ENCODE measurements at regions not wholly inside any gene's neighbourhood (a gene's known extent, or its start where the extent isn't known, plus 50 kb on each side); places are given as distances from the start of the nearest gene placed in this dataset.
"Not testable (repeated sequence)": the region's sequence is repeated elsewhere in the genome, so short reads cannot be mapped to it uniquely, and the experiment has no call there.

DNA sequence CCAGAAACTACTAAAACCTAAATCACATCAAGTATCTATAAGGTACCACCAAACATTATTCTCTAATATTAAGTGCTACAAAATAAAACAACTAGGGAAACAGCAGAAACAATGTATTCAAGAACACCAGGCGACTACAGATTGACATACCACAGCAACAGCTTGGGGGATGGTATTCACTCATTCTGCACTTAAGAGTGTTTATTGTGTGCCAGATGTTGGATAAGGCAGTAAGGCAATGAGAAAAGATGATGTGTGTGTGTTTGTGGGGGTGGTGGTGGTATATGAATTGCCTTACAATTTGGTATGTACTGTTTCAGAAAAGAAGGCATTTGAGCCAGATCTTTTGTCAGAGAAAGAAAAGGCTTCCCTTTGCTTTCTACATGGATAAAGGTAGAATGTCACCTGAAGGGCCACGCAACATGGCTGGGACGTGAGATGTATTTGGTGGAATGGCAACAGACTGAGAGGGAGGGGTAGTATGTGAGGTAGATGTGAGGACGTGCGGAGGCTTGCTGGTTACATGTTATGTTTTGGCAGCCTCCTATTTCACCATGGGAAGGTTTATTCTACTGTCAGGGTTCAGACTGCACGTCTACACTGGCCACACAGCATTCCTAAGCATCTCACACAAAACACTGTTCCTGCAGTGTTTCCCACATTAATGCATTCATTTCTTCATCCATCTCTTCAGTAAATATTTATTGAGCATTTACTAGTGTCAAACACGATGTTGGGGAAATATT is 300.7 kb downstream of the KLF12 start:
- DNase-seq, result no peak

DNA sequence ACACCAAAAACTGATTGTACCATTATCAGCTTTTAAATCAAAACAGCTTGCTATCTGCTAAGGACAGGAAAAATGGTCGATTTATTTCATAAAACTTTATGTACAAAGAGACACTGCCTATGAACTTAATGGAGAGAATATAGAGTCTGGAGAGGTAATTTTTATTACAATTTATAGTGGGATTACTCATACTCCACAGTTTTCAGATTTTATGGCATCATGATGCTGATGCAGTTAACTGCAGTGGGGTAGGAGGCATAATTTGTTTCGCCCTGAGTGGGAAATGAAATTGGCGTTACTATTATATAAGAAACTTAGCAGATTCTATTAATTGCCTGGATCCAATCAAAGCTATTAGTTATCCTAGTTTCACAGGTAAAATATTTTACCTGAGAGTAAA is 301.4 kb downstream of the KLF12 start:
- DNase-seq, result no peak

- no peak for DNase-seq
Observed at GRCh38 chr13:73832128-73832588, 302.0 kb downstream of the KLF12 start.

DNA sequence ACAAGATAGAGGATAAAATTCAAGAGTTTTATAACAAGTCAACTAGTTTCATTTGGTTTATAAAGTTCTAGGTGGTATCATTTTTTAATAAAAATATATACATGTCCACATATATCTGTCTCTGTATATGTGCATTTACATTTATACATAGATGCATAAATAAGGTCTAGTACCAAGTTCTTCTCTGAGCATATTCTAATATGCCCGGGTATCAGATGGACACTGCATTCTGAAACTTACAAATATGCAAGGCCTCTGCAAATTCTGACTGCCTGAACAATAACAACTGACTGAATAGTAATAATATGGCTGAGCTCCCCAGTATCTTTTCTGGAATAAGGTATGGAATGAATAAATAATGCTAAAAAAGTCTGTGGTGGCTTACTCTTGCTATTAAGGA is 304.8 kb downstream of the KLF12 start:
- DNase-seq, result no peak

DNA sequence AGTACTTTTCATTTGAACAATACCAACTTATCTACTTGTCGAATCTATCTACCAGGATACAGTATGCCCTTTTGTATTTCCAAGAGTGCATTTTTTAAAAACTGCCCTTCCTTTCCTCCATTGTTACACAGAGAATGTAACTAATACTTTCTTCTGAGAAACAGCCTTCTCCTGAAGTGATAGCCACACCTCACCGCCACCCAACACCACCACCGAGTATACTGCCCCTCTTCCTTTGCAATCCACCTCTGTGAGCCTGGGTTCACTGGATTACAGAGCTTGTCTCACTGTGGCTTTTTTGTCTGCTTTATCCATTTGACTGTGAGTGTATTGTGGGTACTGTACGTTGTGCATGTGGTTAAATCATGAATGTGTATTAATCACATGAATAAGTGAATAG is 305.4 kb downstream of the KLF12 start:
- no peak for DNase-seq

DNA sequence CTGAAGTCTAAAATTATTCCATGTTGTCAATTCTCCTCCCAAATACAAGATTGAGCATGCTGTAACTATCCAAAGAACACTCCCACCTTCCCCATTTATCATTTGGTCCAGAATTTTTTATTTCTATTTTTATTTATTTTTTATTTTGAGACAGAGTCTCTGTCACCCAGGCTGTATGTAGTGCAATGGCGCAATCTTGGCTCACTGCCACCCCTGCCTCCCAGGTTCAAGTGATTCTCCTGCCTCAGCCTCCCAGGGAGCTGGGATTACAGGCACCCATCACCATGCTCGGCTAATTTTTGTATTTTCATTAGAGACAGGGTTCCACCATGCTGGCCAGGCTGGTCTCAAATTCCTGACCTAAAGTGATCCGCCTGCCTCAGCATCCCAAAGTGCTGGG is 306.8 kb downstream of the KLF12 start:
- no peak for DNase-seq

GRCh38 chr13:73825143-73825542 is 309.1 kb downstream of the KLF12 start:
- no peak for DNase-seq

DNA sequence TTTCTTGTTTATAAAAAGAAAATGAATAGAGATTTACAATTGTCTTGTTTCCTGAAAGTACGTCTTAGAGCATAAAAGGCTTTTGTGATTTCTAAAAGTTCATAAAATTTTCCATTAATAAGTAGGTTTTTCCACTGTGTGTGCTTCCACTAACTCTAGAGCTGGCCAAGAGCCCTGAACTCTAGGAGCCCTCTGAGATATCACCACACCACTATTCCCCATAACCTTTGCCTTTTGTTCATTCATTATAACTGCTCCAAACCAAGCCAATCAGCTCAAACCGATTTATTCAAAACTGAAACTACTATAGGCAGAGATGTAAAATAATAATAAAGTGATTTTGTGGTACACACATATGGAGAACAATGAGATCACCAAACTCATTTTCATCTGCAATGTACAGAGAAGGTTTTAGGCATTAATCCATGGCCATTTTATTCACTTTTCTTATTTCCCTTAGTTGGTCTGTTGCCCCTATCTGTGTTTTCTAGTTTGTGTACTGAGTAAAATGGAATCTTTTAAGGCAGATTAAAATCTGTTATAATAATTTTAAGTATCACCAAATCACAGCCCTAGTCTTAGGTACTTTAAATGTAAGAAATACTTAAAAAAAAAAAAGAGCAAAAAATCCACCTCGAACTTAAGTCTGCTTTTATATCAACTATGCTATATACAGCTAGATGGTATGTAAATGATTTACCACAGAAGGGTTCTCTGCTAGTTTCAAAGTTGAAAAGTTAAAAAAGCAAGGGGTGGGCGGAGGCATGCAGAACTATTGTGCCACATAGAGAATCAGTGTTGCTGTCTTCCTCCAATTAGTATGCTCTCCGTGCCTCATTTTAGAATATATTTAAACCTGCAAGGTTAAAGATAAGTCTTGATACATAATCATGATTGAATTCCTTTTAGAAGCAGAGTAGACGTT is 311.3 kb downstream of the KLF12 start:
- no peak for DNase-seq

DNA sequence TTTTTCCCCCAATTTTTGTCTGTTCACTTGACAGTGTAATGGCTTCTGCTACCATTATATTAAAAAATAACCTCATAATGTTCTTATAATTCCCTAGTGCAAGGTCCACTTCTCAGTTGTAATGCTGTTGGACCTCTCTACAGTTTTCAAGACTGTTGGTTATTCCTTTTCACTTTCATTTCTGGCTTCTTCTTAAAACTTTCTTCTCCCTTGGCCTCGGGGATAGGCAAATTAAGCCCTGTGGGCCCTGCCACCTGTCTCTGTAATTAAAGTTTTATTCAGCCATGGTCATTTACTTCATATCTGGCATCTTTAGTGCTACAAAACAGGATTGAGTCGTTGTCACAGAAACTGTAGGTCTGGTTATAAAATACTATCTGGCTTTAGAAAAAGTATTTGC is 313.5 kb downstream of the KLF12 start:
- DNase-seq, result no peak

DNA sequence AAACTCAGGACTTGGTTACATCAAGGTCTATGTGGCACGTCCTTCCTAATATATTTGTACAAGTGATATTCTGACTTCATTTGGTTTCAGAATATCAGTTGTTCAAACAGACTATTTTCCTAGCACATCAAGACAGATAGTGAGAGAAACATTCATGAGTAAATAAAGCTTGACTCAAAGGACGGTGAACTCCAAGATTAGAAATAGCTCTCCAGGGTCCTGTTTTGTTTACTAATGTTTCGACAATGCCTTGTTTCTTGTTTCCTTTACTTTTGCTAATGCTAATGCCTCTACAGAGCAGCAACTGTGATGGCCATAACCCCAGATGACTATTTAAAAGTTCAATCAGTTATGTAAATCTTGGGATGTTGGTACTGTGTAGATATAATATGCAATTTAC is 313.9 kb downstream of the KLF12 start:
- DNase-seq, result no peak

GRCh38 chr13:73819711-73820110 is 314.5 kb downstream of the KLF12 start:
- no peak for DNase-seq

DNA sequence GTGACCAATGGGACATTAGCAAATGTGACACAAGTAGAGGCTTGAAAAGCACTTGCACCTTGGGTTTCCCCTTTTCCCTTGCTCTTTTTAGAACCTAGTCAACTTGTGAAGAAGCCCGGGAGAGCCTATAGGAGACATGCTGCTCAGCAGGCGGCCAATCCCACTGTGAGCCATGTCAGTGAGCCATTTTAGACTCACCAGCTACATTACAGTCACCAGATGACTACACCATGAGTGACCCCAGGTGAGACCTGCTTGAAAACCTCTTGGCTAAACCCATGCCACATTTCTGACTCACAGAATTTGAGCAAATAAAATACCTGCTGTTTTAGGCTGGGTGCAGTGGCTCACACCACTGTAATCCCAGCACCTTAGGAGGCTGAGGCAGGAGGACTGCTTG is 317.5 kb downstream of the KLF12 start:
- no peak for DNase-seq

DNA sequence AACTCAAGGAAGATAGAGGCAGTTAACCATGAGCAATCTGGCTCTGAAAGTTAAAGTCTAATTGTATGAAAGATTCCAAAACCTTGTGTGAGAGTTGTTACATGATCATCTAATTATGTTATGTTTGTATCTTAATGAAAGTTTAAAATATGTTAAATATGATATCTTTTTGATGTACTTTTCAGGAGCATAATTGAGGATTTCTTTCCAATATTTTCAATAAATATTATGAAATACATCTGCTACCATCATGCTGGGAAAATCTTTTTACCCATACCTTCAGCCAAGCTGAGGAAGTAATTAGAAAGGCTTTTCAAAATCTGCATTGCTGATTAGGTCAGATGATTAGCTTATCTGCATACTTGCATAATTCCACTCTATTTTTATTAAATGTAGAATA is 318.4 kb downstream of the KLF12 start:
- no peak for DNase-seq

GRCh38 chr13:73810647-73811046 is 323.6 kb downstream of the KLF12 start:
- DNase-seq, result no peak

DNA sequence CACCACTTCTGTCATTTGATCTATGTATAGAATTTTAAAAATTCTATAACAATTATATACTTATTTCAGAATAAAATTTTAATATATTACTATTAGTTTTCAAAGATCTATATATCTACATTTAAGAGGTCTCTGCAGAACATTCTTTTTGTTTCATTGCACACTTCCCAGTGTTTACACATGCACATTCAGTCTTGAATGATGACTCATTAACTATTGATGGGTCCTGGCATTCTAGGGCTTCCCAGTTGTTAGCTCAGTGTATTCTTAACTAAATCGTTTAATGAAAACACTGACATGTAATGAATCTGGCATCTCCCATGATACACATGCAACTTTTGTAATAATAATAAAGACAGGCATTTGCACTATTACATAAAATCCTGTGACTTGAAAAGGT is 324.6 kb downstream of the KLF12 start:
- no peak for DNase-seq

DNA sequence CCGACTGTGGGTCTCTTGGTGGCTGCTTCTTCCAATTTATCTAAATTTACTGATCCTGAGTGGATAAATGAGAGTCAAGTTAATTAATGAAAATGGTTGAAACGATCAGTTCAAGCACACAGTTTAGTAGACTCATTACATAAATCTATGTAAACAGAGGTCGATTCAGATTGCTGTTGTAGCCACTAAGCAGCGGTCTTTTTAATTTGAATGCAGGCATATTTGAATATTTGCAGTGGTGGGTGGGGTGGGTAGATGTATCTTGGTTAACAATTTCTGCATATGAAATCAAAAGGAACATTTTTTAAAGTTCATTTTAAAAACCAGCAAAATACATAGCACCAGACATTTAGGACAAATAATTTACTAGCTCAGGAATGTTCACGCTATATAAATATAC is 325.9 kb downstream of the KLF12 start:
- no peak for DNase-seq

- not testable (repeated sequence) for DNase-seq
Observed at GRCh38 chr13:73805326-73805958, 328.8 kb downstream of the KLF12 start.

GRCh38 chr13:73803997-73804396 is 330.2 kb downstream of the KLF12 start:
- DNase-seq, result no peak

- DNase-seq, result no peak
Observed at GRCh38 chr13:73800011-73800410, 334.2 kb downstream of the KLF12 start.

- DNase-seq, result no peak
Observed at GRCh38 chr13:73794755-73795154, 339.4 kb downstream of the KLF12 start.

GRCh38 chr13:73793361-73793760 is 340.8 kb downstream of the KLF12 start:
- DNase-seq, result no peak

DNA sequence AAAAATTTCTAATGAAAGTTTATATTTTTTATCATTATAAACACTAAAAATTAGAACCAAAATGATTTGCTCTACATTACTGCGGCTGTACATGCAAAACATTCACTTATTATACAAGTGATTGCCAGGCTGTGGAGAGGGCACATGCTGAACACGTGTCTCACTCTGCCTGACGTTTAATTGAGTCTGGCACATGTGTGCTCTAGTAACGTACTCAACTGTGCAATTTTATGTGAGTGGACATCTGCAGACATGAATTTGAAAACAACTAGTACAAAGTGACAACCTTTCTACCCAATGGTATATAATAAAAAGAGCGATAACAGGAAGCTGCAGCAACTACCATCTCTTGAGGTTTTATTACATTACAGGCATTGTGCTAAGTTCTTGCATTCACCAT is 341.4 kb downstream of the KLF12 start:
- no peak for DNase-seq

Measured in NCI-H1048 (cell line).